SK-N-SH treated with all-trans-retinoic acid at 6 μM for 48 hours (cell line): ENCODE measurements at regions not wholly inside any gene's neighbourhood (a gene's known extent, or its start where the extent isn't known, plus 50 kb on each side); places are given as distances from the start of the nearest gene placed in this dataset.

Experiments used
- PATZ1 ChIP-seq: fragments of 250-450 bp; sonication (Bioruptor Pico); IDR thresholded peaks from 2 replicates; pipeline ENCODE4 v1.8.0; 2020; ENCODE audit warnings: mild to moderate bottlenecking, moderate library complexity, borderline replicate concordance
- TOX ChIP-seq: fragments of 250-450 bp; sonication (Bioruptor Pico); IDR thresholded peaks from 2 replicates; pipeline ENCODE4 v1.8.0; 2021; ENCODE audit warnings: mild to moderate bottlenecking, moderate library complexity, borderline replicate concordance
- TF ChIP-seq, protein P1 (sequence below): fragments of 250-450 bp; sonication (Bioruptor Pico); IDR thresholded peaks from 2 replicates; pipeline ENCODE4 v1.5.1; 2020; ENCODE audit warnings: low read depth, mild to moderate bottlenecking, moderate library complexity

DNA sequence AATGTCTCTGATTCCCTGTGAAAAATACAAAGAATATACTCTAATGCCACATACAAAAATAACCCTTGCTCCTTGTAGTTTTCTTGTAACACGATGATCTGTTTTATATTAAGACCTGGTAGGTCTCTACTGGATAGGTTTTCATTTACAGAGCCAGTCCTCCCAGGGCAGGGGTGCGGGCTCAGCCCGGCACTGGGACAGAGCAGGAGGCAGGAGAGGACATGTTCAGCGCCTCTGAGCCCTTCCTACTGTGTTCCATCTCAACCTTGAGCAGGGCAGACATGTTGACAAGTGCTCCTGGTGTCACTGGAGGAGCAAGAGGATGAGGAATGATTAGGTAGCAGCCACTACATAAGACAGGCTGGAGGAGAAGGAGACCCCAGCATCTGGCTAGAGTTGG, 335.5 kb downstream of the INSIG2 start:
- TF ChIP-seq TOX (no peak), PATZ1 (no peak)
- TF ChIP-seq, protein P1, sequence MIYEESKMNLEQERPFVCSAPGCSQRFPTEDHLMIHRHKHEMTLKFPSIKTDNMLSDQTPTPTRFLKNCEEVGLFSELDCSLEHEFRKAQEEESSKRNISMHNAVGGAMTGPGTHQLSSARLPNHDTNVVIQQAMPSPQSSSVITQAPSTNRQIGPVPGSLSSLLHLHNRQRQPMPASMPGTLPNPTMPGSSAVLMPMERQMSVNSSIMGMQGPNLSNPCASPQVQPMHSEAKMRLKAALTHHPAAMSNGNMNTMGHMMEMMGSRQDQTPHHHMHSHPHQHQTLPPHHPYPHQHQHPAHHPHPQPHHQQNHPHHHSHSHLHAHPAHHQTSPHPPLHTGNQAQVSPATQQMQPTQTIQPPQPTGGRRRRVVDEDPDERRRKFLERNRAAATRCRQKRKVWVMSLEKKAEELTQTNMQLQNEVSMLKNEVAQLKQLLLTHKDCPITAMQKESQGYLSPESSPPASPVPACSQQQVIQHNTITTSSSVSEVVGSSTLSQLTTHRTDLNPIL = no peak
